HG02759 (cell line): ENCODE measurements at regions not wholly inside any gene's neighbourhood (a gene's known extent, or its start where the extent isn't known, plus 50 kb on each side); places are given as distances from the start of the nearest gene placed in this dataset.

Experiments used
- ATAC-seq: cut with Tn5 transposase; IDR thresholded peaks from one replicate; pipeline ENCODE4 v1.9.1; 2021; ENCODE audit warnings: mild to moderate bottlenecking, moderate library complexity; ENCODE audit not compliant: unreplicated experiment

DNA sequence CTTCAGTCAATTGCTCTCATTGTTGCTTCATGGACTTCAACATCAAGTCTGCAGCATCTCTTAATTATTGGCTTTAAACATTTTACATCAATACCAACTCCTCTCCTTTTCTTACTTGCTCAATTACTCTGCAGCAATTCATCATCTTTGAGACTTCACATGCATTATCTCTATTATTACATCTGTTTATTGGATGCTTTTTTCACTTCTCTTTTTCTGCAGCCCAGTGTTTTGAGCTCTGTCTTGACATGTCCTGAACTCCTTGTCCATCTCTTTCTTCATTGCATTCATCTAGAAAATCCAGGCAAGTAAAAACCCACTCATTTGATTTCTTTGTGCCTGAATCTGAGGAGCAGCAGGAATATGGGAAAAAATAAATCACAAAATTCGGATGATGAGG is 647.9 kb downstream of the PLCL1 start:
- ATAC-seq, result peak; percentile 61

GRCh38 chr2:198448789-198449188 is 644.4 kb downstream of the PLCL1 start:
- ATAC-seq, result no peak

GRCh38 chr2:198444800-198445287 is 640.5 kb downstream of the PLCL1 start:
- ATAC-seq, result no peak

GRCh38 chr2:198441901-198442300 is 637.5 kb downstream of the PLCL1 start:
- no peak for ATAC-seq

- ATAC-seq, result no peak
Measured at GRCh38 chr2:198441246-198441645, 636.9 kb downstream of the PLCL1 start.

GRCh38 chr2:198440833-198441232 is 636.4 kb downstream of the PLCL1 start:
- no peak for ATAC-seq

GRCh38 chr2:198438331-198438730 is 633.9 kb downstream of the PLCL1 start:
- ATAC-seq, result no peak

- ATAC-seq, result no peak
Measured at GRCh38 chr2:198424112-198424511, 619.7 kb downstream of the PLCL1 start.

- ATAC-seq, result no peak
Measured at GRCh38 chr2:198417836-198418235, 613.4 kb downstream of the PLCL1 start.

DNA sequence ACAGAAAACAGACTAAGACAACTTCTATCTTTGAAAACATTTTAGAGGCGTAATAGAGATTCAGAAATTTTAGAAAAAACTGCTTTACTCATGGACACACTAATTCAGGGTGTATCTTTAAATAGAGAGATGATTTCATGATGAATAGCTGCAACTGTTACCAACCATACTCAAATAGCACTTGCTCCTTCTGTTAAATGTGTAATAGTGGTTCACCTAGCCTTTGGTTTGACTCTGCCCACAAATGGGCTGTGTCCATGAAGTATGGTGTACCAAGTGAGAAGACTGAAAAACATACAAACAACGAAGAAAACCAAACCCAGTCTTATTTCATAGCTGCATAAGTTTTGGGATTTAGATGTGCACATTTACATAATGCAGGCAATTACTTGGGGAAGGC is 610.6 kb downstream of the PLCL1 start:
- ATAC-seq, result no peak

GRCh38 chr2:198411936-198412335 is 607.5 kb downstream of the PLCL1 start:
- ATAC-seq, result no peak

GRCh38 chr2:198408171-198408570 is 603.8 kb downstream of the PLCL1 start:
- no peak for ATAC-seq

GRCh38 chr2:198405311-198405710 is 600.9 kb downstream of the PLCL1 start:
- ATAC-seq, result no peak

DNA sequence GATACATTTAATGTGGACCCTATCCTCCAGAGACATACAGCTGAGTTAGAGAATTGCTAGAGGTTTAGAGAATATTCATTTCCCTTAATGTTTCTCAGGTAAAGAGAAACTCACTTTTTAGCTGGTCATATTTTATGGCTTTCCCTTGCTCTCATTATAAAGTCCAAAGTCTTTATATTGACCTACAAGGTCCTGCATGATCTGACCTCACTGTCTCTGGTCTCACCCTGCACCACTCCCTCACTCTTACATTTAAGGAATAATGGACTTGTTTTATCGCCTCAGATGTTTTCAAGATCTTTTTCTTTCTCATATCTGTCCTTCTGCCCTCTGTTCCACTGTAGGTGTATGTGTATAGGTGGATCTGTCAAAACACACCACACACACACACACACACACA is 597.3 kb downstream of the PLCL1 start:
- ATAC-seq, result no peak

DNA sequence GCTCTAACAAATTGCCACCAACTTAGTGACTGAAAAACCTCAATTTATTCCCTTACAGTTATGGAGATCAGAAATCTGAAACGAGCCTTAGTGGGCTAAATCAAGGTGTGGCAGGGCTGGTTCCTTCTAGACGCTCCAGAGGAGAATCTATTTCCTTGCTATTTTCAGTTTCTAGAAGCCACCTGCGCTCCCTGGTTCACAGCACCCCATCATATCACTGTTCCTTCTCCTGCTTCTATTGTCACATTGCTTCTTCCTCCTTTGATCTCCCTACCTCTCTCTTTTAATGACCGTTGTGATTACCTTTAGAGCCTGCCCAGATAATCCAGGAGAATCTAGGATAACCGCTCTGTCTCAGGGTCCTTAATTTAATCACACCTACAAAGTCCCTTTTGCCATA is 596.6 kb downstream of the PLCL1 start:
- no peak for ATAC-seq

GRCh38 chr2:198394208-198394607 is 589.8 kb downstream of the PLCL1 start:
- ATAC-seq, result no peak

- no peak for ATAC-seq
Measured at GRCh38 chr2:198390670-198391069, 586.3 kb downstream of the PLCL1 start.

DNA sequence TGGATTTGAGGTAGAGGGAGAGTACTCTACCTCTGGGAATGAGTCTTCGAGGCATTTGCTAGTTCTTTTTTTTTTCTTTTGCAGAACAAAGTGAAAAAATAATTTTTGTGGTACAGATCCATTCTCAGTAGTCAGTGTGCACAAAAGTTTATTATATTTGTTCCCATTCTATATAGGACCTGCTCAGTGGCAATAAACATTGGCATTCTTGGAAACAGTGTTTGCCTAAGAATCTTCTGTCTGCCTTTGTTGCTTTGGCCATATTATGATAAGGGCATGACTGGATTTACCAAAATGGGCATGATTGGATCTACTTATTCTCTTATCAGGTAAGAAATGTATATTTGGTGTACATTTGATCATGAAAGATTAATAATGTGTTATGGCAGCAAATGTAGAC is 583.3 kb downstream of the PLCL1 start:
- ATAC-seq, result no peak

DNA sequence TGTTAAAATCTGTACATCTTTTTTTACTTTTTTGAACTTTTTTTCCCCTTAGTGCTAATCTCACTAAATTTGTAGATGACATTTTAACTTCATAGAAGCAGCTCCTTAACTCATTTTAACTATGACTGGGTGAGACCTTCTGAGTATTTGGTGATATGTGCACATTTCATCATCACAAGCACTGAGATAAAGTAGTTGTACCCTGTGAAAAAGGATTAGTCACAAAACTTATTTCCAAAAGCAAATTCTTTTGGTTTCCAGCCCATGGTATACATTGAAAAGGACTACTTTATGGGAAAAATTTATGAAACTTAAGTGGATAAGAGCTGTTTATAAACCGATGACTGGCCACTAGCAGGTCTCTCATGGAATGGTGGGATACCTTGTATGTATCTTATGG is 581.5 kb downstream of the PLCL1 start:
- no peak for ATAC-seq

DNA sequence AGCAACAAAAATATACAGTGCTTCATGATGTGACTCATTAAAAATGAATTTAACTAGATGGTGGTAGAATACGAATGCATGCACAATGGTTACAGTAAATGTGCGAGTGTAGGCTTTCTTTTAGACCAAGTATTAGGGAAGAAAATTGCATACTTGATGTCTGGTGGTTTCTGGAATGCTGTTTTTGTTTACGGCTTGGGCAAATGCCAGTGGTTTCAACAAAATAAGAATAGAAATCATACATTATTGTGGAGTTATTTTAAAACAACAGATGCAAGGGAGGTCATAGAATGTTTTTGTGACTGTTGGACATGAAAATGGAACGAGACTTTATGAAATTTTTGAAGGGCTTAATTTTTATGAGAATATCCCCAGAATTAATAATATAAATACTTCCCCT is 580.9 kb downstream of the PLCL1 start:
- ATAC-seq, result no peak

GRCh38 chr2:198383392-198383791 is 579.0 kb downstream of the PLCL1 start:
- no peak for ATAC-seq

DNA sequence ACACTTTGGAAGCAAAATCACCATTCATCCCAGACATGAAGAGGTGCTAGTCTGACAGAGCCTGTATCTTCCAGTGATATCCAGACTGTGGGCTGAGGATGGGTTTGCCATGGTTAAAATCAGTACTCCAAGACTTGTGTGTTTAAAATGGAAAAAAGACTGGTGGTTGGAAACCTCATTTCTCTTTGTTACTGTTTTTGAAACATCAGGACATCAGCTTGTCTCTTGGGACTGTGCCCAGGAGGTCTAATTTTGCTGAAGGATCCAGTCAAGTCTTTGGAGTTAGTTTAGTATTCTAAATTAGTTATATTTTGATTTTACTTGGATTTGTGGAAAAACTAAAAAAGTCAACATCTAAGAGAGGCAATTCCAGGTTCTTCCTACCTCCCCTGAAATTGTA is 578.4 kb downstream of the PLCL1 start:
- no peak for ATAC-seq

GRCh38 chr2:198376677-198377076 is 572.3 kb downstream of the PLCL1 start:
- no peak for ATAC-seq

DNA sequence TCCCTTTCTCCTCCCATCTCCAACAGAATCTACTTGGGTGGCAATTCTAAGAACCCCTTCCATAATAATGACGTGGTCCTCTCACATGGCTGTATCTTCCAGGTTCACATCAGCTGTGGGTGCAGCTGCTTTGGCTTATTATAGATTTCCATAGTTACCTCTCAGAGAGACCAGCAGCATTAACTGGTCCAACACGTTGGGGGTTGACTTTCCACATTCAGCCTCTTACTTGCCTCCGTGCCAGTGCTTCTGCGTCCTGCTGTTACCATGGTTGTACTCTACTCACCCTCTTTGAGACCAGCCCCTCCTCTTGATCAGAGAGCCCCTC is 570.7 kb downstream of the PLCL1 start:
- ATAC-seq, result no peak
